Head of caudate nucleus (tissue), 42 donors: ENCODE measurements at regions not wholly inside any gene's neighbourhood (a gene's known extent, or its start where the extent isn't known, plus 50 kb on each side); places are given as distances from the start of the nearest gene placed in this dataset.

Experiments used
- DNase-seq, 42 donors: peaks; one replicate each; pipeline versions ENCODE4 v3.0.0 to v3.0.0-alpha.2; 2020 to 2021; ENCODE audit warnings: mixed read lengths in 7 of 42
- intact Hi-C: fragments of 100-400 bp; cut with DNase I; formaldehyde crosslinking; loops from one replicate; pipeline ENCODE4 v1.15.0; 2022

DNA sequence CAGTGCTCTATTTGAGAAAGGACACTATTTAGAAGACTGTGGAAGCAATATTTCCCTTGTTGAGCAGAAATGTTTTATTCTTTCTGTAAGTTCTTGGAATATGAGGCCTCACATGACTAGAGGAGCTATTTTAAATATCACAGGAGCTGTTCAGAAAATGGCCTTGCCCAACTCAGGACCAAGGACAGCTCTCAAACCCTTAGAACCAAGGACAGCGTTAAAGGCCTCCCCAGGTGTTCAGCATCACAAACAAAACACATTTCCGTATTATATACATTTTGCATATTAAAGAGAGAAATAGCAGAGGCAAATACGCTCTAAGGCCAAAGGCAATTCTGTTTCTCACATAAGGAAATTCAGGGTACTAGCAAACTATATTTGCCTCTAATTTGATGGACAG lies 631.4 kb downstream of the CDH26 start:
- peak in 1 of 42 donors; percentile 7 for DNase-seq
- intact Hi-C loops: no loop called here

DNA sequence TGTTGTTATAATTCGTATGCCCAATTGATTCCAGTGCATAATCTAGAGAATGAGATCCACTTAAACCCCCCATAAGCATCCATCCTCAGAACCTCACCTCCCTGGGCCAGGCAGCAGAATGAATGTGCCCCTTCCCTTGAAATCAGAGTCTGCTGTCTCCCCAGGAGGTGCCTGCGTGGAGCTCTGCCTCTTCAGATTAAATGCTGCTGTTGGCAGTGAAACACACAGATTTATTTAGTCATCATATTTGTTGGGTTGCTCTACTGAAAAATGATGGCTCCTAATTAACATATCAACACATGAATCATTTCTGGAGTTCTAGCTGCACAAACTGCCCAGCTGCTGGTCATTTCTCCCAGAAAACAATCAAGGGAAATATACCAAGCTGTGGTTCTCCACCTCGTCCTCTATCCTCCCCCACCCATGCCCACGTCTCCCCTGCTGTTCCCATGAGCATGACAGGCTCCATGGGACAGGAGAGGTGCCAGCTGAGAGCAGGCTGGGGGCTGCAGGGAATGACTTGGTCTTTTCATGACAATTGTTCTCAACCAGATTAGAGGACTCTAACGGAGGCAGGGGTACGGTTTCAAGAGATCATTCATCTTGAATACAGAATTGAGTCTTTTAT lies 633.1 kb downstream of the CDH26 start:
- intact Hi-C loops: no loop called here
- peak in 1 of 42 donors; percentile 28 for DNase-seq

DNA sequence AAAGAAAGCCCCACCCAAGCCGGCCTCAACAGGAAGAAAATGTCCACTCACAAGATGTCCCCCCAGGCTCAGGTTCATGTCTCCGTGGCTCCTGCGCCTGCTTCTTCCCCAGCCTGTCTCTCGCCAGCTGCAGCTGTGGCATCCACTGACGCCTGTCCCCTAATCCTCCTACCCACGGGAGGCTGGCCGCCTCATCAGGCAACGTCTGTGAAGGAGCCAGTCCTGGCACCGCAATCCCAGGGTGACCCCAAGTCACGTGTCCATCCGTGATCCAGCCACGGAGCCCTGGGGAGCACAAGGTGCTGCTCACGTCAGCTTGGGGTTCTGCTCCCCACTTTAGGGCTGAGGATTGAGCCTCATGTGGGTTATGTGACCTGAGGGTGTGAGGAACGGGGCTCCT lies 640.3 kb downstream of the CDH26 start:
- intact Hi-C loops: no loop called here
- no peak for DNase-seq

DNA sequence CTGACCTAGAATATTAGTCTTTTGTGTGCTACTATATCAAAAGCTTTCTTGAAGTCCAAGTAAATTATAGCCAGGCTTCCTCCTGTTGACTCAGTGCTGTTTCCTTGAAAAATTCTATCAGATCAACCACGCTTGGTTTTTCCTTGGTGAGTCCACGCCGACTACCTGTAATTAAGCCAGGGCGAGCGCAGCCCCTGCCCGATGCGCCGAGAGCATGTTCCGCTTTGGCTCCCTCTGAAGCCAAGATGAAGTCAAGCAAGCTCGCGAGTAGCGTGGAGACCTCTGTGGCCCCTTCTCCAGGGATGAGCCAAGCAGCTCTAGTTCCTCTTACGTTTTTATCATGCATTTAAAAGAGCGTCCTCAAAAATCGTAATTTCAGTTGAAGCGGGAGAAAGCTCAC lies 641.2 kb downstream of the CDH26 start:
- intact Hi-C loops: no loop called here
- no peak for DNase-seq

DNA sequence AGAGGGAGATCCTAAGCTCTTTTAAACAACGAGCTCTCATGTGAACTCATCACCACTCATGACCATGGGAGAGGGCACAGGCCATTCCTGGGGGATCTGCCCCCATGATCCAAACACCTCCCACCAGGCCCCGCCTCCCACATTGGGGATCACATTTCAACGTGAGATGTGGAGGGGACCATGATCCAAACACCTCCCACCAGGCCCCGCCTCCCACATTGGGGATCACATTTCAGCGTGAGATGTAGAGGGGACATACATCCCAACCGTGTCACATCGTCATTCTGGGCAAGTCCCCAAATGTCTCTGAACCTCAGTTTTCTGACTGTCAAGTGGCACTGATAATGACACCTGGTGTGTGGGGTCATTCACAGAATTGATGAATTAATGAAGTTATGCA lies 641.8 kb downstream of the CDH26 start:
- intact Hi-C loops: no loop called here
- no peak for DNase-seq

DNA sequence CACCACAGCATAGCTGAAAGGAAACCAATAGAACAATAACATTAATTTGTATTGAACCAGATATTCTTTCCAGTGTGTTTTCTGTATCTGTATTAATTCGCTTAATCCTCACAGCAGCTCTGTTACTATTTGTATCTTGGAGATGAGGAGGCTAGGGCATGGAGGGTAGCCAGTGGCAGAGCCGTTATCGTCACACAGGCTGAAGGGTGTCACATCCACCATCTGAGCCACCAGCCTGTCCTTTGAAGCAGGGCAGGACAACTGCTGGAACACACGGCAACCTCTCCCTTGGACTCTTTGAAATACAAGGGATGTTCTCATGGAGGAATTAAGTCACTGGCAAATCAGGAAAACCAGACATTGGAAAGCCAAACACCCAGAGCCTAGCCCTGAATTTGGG lies 628.0 kb upstream of the CDH4 start:
- intact Hi-C loops: no loop called here
- peak in 2 of 42 donors; percentile 3 to 7 for DNase-seq

DNA sequence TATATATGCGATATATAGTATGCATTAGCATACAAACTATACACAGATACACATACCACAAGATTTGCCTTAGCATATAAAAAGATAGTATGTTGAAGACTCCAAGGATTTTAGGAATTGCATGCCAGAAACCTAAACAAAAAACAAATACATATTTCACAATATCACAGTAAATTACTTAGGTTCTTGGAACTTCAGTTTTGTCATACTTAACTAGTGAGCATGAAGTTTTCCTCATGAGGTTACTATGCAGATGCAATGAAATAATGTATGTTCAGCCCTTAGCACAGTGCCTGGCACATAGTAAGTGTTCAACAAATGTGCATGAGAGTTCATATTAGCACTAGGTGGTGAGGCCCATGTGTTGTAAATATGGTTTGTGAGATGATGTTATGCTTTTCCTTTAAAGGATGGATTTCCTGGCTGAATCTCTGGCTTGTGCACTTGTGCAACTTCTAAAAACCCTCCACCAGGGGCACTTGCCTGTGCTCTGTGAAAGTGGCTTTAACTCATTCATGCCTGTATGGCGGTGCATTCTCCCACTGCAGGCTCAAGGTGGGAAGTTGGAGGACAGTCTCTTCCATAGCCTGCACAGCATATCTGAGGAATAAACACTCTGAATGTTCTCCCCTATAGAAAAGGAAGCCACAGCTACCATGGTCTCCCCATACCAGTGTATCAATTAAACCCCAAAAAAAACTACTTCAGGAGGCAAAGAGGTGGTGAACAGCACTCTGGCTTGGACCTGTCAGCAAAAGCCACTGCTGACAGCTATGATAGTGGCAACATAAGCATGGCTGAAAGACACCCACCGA lies 624.1 kb upstream of the CDH4 start:
- intact Hi-C loops: no loop called here
- DNase-seq: no peak

DNA sequence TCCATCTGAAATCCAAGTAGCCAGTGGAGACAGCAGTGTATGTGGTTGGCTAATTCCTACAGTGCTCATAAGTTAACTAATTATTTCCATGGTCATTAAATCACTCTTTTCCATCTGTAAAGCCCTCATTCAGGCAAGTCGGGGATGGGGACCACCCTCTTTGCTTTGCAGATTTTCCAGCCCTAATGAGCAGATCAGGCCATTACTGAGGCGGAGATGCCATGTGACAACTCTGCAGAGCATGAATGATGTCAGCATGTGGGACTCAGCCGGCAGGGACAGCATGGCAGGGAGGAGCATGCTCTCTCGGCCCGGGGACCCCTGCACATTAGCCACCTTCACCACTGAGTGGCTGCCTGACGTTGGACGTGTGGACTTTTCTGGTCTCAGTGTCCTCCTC lies 623.3 kb upstream of the CDH4 start:
- DNase-seq: no peak
- intact Hi-C loops: no loop called here

DNA sequence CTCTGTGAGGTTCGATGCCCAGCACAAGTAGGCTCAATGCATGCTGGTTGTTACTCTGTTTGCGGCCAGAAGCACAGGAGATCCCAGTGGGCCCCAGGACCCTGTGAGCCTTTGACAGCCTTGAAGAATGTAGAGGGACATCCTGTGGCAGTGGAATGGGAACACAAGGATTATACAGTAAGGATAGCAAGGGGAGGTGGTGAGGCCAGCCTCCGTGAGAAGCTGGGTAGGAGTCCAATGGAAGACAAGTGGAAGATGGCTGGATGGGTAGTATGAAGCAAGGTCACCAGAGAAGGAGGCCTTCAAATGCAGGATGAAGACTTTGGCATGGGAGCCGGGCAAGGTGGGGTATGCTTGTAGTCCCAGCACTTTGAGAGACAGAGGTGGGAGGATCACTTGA lies 622.9 kb upstream of the CDH4 start:
- no peak for DNase-seq
- intact Hi-C loops: no loop called here

DNA sequence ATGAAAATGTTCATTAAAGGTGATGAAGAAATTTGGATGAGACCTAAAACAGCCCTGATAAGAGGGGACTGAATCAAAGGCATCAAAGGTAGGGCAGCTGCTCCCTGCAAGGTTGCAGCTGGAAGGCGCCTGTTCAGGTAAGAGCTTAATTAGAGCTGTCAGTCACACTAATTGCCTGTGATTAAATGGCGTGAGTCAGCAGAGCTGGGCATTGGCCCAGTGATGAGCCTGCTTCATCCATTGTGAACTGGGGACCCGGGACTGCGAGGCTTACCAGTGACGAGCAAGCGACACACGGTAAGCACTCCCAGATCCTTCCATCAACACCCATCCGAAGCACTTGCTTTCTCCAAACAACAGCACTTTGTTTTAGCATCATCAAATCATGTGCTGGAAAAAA lies 621.5 kb upstream of the CDH4 start:
- DNase-seq: no peak
- intact Hi-C loops: no loop called here

DNA sequence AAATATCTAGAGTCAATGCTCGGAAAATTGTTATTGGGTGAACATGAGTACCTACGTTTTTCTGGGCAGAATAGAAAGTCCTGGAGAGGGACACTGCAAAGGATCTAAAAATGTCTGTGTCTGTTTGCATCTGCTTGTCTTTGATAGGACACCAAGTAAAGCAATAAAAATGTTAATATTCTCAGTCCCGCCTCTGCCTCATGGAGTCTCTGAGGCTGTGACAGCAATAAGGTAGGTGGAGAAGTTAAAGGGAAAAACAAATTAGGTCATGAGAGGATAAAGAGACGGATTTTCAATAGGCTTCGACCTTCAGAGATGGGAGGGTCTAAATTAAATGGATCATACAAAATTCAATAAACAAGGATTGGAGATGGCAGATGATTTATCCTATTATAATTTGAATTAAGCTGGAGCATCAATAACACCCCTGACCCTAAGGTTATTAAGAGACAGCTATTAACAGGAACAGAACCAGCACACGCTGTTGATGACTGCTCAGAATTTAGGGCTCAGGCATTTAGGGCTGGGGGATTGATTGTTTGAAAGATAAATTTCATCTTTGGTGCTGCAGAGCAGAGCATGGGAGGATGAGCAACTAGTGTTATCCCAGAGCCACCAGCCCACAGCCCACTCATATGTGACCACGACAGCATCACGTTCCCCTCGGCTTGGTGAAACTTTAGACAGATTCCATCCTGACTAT lies 620.3 kb upstream of the CDH4 start:
- DNase-seq: no peak

DNA sequence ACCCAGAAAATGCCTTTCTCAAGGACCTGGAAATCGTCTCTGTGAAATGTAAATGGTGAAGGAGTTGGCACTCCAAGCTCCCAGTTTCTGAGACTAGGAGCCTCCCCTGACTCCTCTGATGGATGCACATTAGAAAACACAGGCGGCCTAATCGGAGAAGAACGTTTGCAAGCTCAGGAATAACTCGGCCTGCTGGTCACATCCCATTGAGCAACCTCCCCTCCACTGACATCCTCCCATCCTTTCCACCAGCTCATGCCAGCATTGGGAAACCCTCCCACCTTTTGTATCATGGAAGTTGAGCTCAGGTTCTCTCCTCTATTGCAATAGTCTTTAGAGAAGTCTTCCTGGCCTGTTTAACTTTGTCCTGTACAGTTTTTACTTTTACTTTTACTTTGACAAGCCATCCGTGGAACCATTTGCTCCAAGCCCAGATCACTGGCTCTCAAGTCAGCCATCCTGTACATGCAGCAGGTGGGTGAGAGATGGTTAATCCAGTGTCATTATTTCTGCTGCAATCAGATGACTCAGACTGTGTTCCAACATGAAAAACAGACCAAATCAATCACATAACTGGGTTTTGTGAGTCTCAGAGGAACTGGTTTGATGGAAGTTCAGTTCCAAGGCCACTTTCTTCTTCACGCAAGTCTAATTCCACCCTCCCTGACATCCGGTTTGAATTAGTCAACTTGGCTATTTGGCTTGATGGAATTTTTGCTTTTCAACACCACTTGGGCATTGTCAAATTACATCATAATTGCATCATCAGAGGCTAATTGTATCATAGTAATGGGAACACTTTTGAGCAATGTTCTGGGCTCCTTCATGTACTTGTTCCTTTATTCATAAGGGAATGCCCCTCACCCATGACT lies 619.4 kb upstream of the CDH4 start:
- intact Hi-C loops: no loop called here
- no peak for DNase-seq

More for the DNA sequence above, 620.3 kb upstream of the CDH4 start:
- intact Hi-C loops: no loop called here

DNA sequence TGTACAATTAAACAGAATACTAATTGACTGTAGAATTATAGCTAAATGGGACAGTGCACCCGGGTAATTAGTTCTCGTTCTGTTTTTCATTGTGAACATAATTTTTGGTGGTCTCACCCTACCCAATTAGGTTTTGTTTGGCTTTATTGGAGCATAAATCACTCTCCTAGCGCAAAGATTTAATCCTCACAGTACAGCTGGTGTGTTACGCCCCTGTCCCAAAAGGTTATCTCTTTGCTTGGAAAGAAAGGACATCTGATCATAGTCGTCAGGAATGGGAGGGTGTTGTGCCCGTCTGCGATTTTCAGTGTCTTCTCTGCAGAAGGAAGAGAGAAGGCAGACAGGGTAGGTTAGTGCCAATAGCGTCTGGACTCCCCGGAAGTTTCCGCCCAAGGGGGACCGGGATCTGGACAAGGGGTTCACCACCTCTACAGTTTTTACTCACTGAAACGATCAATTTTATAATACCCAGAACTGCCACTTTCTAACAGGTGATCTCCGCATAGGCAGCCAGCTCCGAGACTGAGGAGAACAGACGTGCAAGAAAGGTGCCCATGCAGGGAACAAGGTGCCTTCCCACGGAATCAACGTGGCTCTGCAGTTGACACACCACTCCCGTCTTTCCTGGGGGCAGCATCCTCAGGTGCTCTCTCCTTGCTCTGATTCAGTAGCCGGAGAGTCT lies 617.4 kb upstream of the CDH4 start:
- DNase-seq: no peak
- intact Hi-C loops: no loop called here

DNA sequence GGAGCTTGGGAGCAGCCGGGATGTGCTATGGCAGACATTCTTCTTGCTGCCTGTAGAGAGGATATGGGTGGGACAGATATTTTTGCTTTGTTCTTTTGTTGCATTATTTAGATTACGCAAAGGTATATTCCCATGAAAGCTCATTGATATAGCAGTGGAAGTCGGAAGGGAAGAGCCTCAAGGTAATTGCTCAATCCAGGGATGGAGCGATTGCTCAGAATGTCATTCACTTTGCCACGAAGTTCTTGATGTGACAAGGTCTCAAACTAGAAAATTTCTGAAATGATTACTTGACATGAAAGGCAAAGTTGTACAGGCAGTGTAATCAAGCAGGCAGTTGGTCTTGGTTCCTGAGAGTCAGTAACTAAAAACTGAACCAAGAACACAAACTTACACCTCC lies 615.6 kb upstream of the CDH4 start:
- DNase-seq: no peak

DNA sequence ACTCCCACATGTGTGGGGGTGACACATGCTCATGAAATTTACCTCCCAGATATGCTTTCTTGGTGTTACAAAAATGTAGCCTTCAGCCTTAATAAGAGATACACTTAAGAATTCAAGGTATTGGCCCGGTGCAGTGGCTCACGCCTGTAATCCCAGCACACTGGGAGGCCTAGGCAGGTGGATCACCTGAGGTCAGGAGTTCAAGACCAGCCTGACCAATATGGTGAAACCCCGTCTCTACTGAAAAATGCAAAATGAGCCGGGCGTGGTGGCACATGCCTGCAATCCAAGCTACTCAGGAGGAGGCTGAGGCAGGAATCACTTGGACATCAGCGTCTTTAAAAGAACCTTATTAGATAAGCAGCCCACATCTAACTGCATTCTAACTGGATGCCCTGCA lies 614.3 kb upstream of the CDH4 start:
- intact Hi-C loops: no loop called here
- DNase-seq: no peak

More for the DNA sequence above, 615.6 kb upstream of the CDH4 start:
- intact Hi-C loops: no loop called here

DNA sequence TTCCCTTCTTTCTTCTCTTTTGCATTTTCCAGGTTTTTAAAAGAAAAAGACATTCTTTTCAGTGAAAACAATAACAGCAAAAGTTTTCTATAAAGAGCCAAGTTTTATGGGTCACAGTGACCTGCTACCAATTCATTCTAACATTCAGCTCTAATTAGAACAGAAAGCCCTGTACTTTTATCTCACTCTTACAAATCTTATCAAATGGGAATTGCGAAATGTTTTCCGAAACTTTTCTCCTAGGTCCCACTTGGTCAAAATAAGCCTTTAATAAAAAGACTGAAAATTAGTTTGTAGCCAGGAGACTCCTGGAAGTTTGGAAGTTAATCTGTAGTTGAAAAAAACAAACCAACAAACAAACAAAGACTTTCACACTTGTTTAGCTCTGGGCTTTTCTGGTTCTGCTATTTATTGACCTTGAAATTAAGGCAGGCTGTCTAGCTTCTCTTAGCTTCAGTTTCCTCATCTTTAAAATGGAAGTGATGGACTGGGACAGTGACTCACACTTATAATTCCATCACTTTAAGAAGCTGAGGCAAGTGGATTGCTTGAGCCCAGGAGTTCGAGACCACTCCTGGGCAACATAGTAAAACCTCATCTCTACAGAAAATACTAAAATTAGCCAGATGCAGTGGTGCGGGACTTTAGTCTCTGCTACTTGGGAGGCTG lies 613.5 kb upstream of the CDH4 start:
- intact Hi-C loops: no loop called here
- no peak for DNase-seq

DNA sequence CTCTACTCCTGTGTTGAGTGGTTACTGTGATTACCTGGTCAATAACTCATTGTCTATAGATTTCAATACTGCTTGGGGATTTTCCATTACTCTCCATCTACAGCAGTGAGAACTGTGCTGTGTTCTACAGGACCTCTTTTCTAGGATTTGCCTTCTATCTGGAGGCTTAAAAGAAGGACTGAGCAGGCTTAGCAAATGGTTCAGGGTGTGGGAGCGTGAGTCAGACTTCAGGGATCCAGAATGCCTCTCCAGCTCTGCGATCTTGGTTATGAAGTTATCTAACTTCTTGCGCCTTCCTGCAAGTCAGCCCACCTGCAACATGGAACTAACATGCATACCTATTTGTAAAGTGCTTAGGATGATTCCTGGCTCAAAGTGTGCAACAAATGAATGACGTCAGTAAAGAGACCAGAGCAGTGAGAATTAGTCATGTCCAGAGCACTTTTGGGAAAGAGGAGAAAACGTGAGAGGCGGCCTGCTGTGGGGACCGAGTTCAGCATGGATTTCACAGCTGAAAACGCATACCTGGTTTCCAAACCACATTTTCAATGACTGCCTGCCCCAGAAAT lies 610.1 kb upstream of the CDH4 start:
- intact Hi-C loops: no loop called here
- no peak for DNase-seq

DNA sequence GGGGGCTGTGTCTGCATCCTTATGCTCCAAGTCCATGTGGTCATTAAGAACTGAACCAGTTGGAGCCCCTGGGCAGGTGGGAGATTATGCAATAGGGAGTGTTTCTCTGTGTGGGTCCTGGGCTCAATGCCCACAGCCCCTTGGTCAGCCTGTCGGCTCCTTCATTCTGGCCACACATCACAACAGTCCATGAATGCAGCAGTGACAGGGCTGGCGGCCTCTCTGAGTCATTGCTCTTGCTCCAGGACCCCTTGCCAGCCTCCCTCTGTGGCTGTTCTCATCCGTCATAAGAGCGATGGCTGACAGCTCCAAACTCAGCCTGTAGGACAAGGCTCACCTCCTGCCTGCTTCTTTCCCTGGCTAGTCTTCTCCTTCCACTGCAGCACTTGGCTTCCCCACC lies 609.5 kb upstream of the CDH4 start:
- peak in 5 of 42 donors; percentile 9 to 69 (median 12) for DNase-seq
- intact Hi-C loops: no loop called here
